ENCODE measurements at regions not wholly inside any gene's neighbourhood (a gene's known extent, or its start where the extent isn't known, plus 50 kb on each side); places are given as distances from the start of the nearest gene placed in this dataset.

- ATAC-seq (peak; percentile 59), DNase-seq (ENCODE audit: low read depth, low spot score) (no peak)
- POLR2A ChIA-PET = no interaction called here
- H3K36me3 ChIP-seq (ENCODE audit: control insufficient read depth in 1 of 2, insufficient read depth in 2 of 2, low read length in 2 of 2) = no peaks in the 10 kb centered on the region
- no peak overlapping the region for H3K4me2 ChIP-seq (ENCODE audit: low read length)
- no peaks in the 10 kb centered on the region for H3K79me2 ChIP-seq (ENCODE audit: insufficient read depth, low read length)
- no peaks in the 10 kb centered on the region for H3K9me2 ChIP-seq (ENCODE audit: insufficient read depth)
- H3K9me3 ChIP-seq (ENCODE audit: control insufficient read depth in 1 of 2, insufficient read depth in 1 of 2, low read depth in 1 of 2, low read length in 2 of 2) = no peaks in the 10 kb centered on the region
- TF ChIP-seq ZNF274 (IDR thresholded peaks at IDR 0.05; ENCODE audit: low read depth, low read length) (no peak), CEBPB (IDR thresholded peaks at IDR 0.05; ENCODE audit: low read depth) (no peak), FOSL1 (IDR thresholded peaks at IDR 0.05; ENCODE audit: low read depth) (no peak), YY1 (IDR thresholded peaks at IDR 0.05; ENCODE audit: extremely low read depth, insufficient replicate concordance, low read depth, low read length) (no peak), POLR2AphosphoS5 (IDR thresholded peaks at IDR 0.05; ENCODE audit: low read depth, low read length) (no peak), SRF (IDR thresholded peaks at IDR 0.05; ENCODE audit: low read depth) (no peak), ELF1 (IDR thresholded peaks at IDR 0.05; ENCODE audit: borderline replicate concordance, low read depth) (no peak), RAD21 (IDR thresholded peaks at IDR 0.05; ENCODE audit: low read depth) (no peak), JUND (IDR thresholded peaks at IDR 0.05) (no peak), EZH2 (IDR thresholded peaks at IDR 0.05) (no peak)
- TF ChIP-seq, protein P1, sequence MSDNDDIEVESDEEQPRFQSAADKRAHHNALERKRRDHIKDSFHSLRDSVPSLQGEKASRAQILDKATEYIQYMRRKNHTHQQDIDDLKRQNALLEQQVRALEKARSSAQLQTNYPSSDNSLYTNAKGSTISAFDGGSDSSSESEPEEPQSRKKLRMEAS (IDR thresholded peaks at IDR 0.05) = no peak
- H3K27ac ChIP-seq (ENCODE audit: low read depth, low read length) = no peak overlapping the region
- RAD21 ChIA-PET (ENCODE audit: low non-redundant PET in 1 of 2, low total read pairs in 2 of 2, uncharacterized antibody in 2 of 2, unreplicated experiment in 2 of 2) = no interaction called here
- H3K4me3 ChIP-seq (replicated peaks in 1 of 2; ENCODE audit: low read depth in 1 of 2, low read length in 2 of 2) = no peak overlapping the region
- no peak overlapping the region for H3K9ac ChIP-seq (ENCODE audit: low read length)
- peak overlapping the region; percentile 8 for H2AFZ ChIP-seq (ENCODE audit: low read depth, low read length, poor library complexity, severe bottlenecking)
- no peaks in the 10 kb centered on the region for H4K20me1 ChIP-seq (ENCODE audit: insufficient read depth)
- CTCF ChIA-PET = no interaction called here
- BruUV-seq (replicated peaks) = no TSS peak
- no peaks in the 10 kb centered on the region for H3K27me3 ChIP-seq (ENCODE audit: insufficient read depth, low read length)
- peaks cover 6 to 10% of the 10 kb centered on the region in 2 experiments; a peak in 2 of 4 replicates for H3K4me1 ChIP-seq (ENCODE audit: control insufficient read depth in 1 of 2, insufficient read depth in 2 of 2, low read length in 2 of 2)
- intact Hi-C loops (cut with micrococcal nuclease) = no loop called here
These were observed 91.5 kb upstream of the PARD3B start for GRCh38 chr2:204453730-204454167.

- H4K20me1 ChIP-seq (ENCODE audit: insufficient read depth) = no peaks in the 10 kb centered on the region
- H3K4me3 ChIP-seq (replicated peaks in 1 of 2; ENCODE audit: low read depth in 1 of 2, low read length in 2 of 2) = no peak overlapping the region
- intact Hi-C loops (cut with micrococcal nuclease) = no loop called here
- H3K79me2 ChIP-seq (ENCODE audit: insufficient read depth, low read length) = no peaks in the 10 kb centered on the region
- no peaks in the 10 kb centered on the region for H3K9me2 ChIP-seq (ENCODE audit: insufficient read depth)
- DNase-seq (ENCODE audit: low read depth, low spot score) = no peak
- H3K4me1 ChIP-seq (ENCODE audit: control insufficient read depth in 1 of 2, insufficient read depth in 2 of 2, low read length in 2 of 2) = peaks cover 6 to 10% of the 10 kb centered on the region in 2 experiments; a peak in 2 of 4 replicates
- no TSS peak for BruUV-seq (replicated peaks)
- H3K9me3 ChIP-seq (ENCODE audit: control insufficient read depth in 1 of 2, insufficient read depth in 1 of 2, low read depth in 1 of 2, low read length in 2 of 2) = no peaks in the 10 kb centered on the region
- H3K36me3 ChIP-seq (ENCODE audit: control insufficient read depth in 1 of 2, insufficient read depth in 2 of 2, low read length in 2 of 2) = no peaks in the 10 kb centered on the region
- no peak overlapping the region for H3K4me2 ChIP-seq (ENCODE audit: low read length)
- no peaks in the 10 kb centered on the region for H3K27me3 ChIP-seq (ENCODE audit: insufficient read depth, low read length)
- ChIA-PET RAD21 (ENCODE audit: low non-redundant PET in 1 of 2, low total read pairs in 2 of 2, uncharacterized antibody in 2 of 2, unreplicated experiment in 2 of 2) (no interaction called here), POLR2A (no interaction called here), CTCF (no interaction called here)
- no peak overlapping the region for H3K27ac ChIP-seq (ENCODE audit: low read depth, low read length)
- H3K9ac ChIP-seq (ENCODE audit: low read length) = no peak overlapping the region
- no peak for ATAC-seq
- H2AFZ ChIP-seq (ENCODE audit: low read depth, low read length, poor library complexity, severe bottlenecking) = no peak overlapping the region
- TF ChIP-seq ATF3 (IDR thresholded peaks at IDR 0.05) (no peak), YY1 (IDR thresholded peaks at IDR 0.05; ENCODE audit: extremely low read depth, insufficient replicate concordance, low read depth, low read length) (no peak), EGR1 (IDR thresholded peaks at IDR 0.05; ENCODE audit: low read depth) (no peak), REST (IDR thresholded peaks at IDR 0.05; ENCODE audit: low read depth) (no peak), CEBPB (IDR thresholded peaks at IDR 0.05; ENCODE audit: low read depth) (no peak), TCF7L2 (IDR thresholded peaks at IDR 0.05; ENCODE audit: borderline replicate concordance, extremely low read depth, insufficient read depth, insufficient read length) (no peak), SIN3A (IDR thresholded peaks at IDR 0.05; ENCODE audit: low read depth) (no peak), CBX3 (IDR thresholded peaks at IDR 0.05; ENCODE audit: low read depth) (no peak), ZFX (IDR thresholded peaks at IDR 0.05) (no peak), FOSL1 (IDR thresholded peaks at IDR 0.05; ENCODE audit: low read depth) (no peak), ZNF274 (IDR thresholded peaks at IDR 0.05; ENCODE audit: low read depth, low read length) (no peak)
- TF ChIP-seq, protein P1 (IDR thresholded peaks at IDR 0.05) = no peak
These were observed 90.4 kb upstream of the PARD3B start for GRCh38 chr2:204454672-204455380.
